Thymus (tissue), 11 donors: ENCODE measurements at regions not wholly inside any gene's neighbourhood (a gene's known extent, or its start where the extent isn't known, plus 50 kb on each side); places are given as distances from the start of the nearest gene placed in this dataset.
"Not testable (repeated sequence)": the region's sequence is repeated elsewhere in the genome, so short reads cannot be mapped to it uniquely, and the experiment has no call there.

Source experiments
- DNase-seq, 9 donors: peaks; one replicate each; pipeline ENCODE4 v3.0.0-alpha.2; 2013; ENCODE audit warnings: low spot score in 9 of 9, low read depth in 6 of 9, missing footprints in 1 of 9
- H3K27ac ChIP-seq, 2 donors: one replicate each; pipeline ENCODE4 v1.5.1; 2013; ENCODE audit warnings: control low read depth in 1 of 2, low read depth in 1 of 2, low read length in 1 of 2, mild to moderate bottlenecking in 1 of 2, moderate library complexity in 1 of 2
- H3K27me3 ChIP-seq, 2 donors: one replicate each; pipeline ENCODE4 v1.5.1; 2013; ENCODE audit warnings: low read length in 1 of 2; ENCODE audit not compliant: control insufficient read depth in 2 of 2, insufficient read depth in 1 of 2
- H3K36me3 ChIP-seq, 2 donors: one replicate each; pipeline ENCODE4 v1.5.1; 2013; ENCODE audit warnings: low read length in 1 of 2, mild to moderate bottlenecking in 1 of 2, moderate library complexity in 1 of 2; ENCODE audit not compliant: control insufficient read depth in 2 of 2, insufficient read depth in 2 of 2
- H3K4me1 ChIP-seq, 2 donors: one replicate each; pipeline ENCODE4 v1.5.1; 2013; ENCODE audit warnings: low read length in 2 of 2; ENCODE audit not compliant: control insufficient read depth in 2 of 2, insufficient read depth in 2 of 2
- H3K4me3 ChIP-seq, 2 donors: one replicate each; pipeline ENCODE4 v1.5.1; 2013; ENCODE audit warnings: low read length in 2 of 2, control low read depth in 1 of 2, mild to moderate bottlenecking in 1 of 2
- H3K9me3 ChIP-seq, 2 donors: one replicate each; pipeline ENCODE4 v1.5.1; 2013; ENCODE audit warnings: low read length in 1 of 2, mild to moderate bottlenecking in 1 of 2; ENCODE audit not compliant: control insufficient read depth in 2 of 2, insufficient read depth in 1 of 2
- WGBS: extraction: QIAGEN DNeasy Blood & Tissue Kit; methylation state at CpG from one replicate; pipeline ENCODE4 v1.1.7; 2013; 5-methylcytosine and 5-hydroxymethylcytosine counted together
- donor health status: healthy.

- H3K36me3 ChIP-seq, result no peaks in the 10 kb centered on the region
- 99% methylated on average over 5 of the region's 5 CpGs for WGBS
- H3K4me1 ChIP-seq, result no peaks in the 10 kb centered on the region
- no peaks in the 10 kb centered on the region for H3K27me3 ChIP-seq
- H3K27ac ChIP-seq, result no peak overlapping the region
- H3K4me3 ChIP-seq, result no peak overlapping the region
- H3K9me3 ChIP-seq, result no peaks in the 10 kb centered on the region
- no peak for DNase-seq
Observed at GRCh38 chr16:16994831-16995230, 475.9 kb downstream of the XYLT1 start.

GRCh38 chr16:16996827-16997226, 473.9 kb downstream of the XYLT1 start:
- Histone ChIP-seq H3K4me3 (no peak overlapping the region), H3K36me3 (no peaks in the 10 kb centered on the region), H3K27me3 (no peaks in the 10 kb centered on the region), H3K4me1 (no peaks in the 10 kb centered on the region), H3K27ac (no peak overlapping the region), H3K9me3 (no peaks in the 10 kb centered on the region)
- no peak for DNase-seq
- WGBS, result 95% methylated on average over 3 of the region's 3 CpGs

GRCh38 chr16:16997349-16997748, 473.4 kb downstream of the XYLT1 start:
- no peak for DNase-seq
- Histone ChIP-seq H3K4me3 (no peak overlapping the region), H3K9me3 (no peaks in the 10 kb centered on the region), H3K27me3 (no peaks in the 10 kb centered on the region), H3K27ac (no peak overlapping the region), H3K4me1 (no peaks in the 10 kb centered on the region), H3K36me3 (no peaks in the 10 kb centered on the region)
- WGBS, result 95% methylated on average over 6 of the region's 6 CpGs

GRCh38 chr16:17001471-17001870, 469.3 kb downstream of the XYLT1 start:
- Histone ChIP-seq H3K4me1 (no peaks in the 10 kb centered on the region), H3K9me3 (no peaks in the 10 kb centered on the region), H3K27ac (no peak overlapping the region), H3K4me3 (no peak overlapping the region), H3K36me3 (no peaks in the 10 kb centered on the region), H3K27me3 (no peaks in the 10 kb centered on the region)
- DNase-seq, result no peak
- 97% methylated on average over 3 of the region's 3 CpGs for whole genome bisulfite sequencing

GRCh38 chr16:17002565-17002964, 468.2 kb downstream of the XYLT1 start:
- H3K4me3 ChIP-seq, result no peak overlapping the region
- no peak overlapping the region for H3K27ac ChIP-seq
- no peaks in the 10 kb centered on the region for H3K36me3 ChIP-seq
- H3K4me1 ChIP-seq, result no peaks in the 10 kb centered on the region
- H3K9me3 ChIP-seq, result no peaks in the 10 kb centered on the region
- 74% methylated on average over 1 of the region's 1 CpG for WGBS
- H3K27me3 ChIP-seq, result no peaks in the 10 kb centered on the region
- DNase-seq, result no peak

GRCh38 chr16:17005963-17006362, 464.8 kb downstream of the XYLT1 start:
- H3K4me3 ChIP-seq, H3K36me3 ChIP-seq, H3K9me3 ChIP-seq, H3K27ac ChIP-seq, DNase-seq, H3K4me1 ChIP-seq, H3K27me3 ChIP-seq: not testable (repeated sequence)
- 92% methylated on average over 1 of the region's 1 CpG for WGBS

GRCh38 chr16:17011712-17012111, 459.0 kb downstream of the XYLT1 start:
- Histone ChIP-seq H3K27me3 (no peaks in the 10 kb centered on the region), H3K4me1 (peaks cover 8% of the 10 kb centered on the region in 2 donors), H3K4me3 (no peak overlapping the region), H3K36me3 (no peaks in the 10 kb centered on the region), H3K9me3 (no peaks in the 10 kb centered on the region), H3K27ac (no peak overlapping the region)
- no peak for DNase-seq

GRCh38 chr16:17013038-17013437, 457.7 kb downstream of the XYLT1 start:
- no peak overlapping the region for H3K4me3 ChIP-seq
- 85% methylated on average over 8 of the region's 8 CpGs for WGBS
- DNase-seq, result no peak

GRCh38 chr16:17014484-17015121, 456.2 kb downstream of the XYLT1 start:
- H3K4me3 ChIP-seq, result no peak overlapping the region
- H3K27me3 ChIP-seq, result no peaks in the 10 kb centered on the region
- H3K4me1 ChIP-seq, result peaks cover 8% of the 10 kb centered on the region in 2 donors
- 87% methylated on average over 6 of the region's 6 CpGs for WGBS
- DNase-seq, result no peak
- H3K27ac ChIP-seq, result no peak overlapping the region
- no peaks in the 10 kb centered on the region for H3K36me3 ChIP-seq
- H3K9me3 ChIP-seq, result no peaks in the 10 kb centered on the region

More at GRCh38 chr16:17013038-17013437, 457.7 kb downstream of the XYLT1 start:
- no peaks in the 10 kb centered on the region for H3K9me3 ChIP-seq
- no peak overlapping the region for H3K27ac ChIP-seq
- no peaks in the 10 kb centered on the region for H3K27me3 ChIP-seq
- H3K36me3 ChIP-seq, result no peaks in the 10 kb centered on the region
- H3K4me1 ChIP-seq, result peaks cover 8% of the 10 kb centered on the region in 2 donors

GRCh38 chr16:17015702-17016101, 455.1 kb downstream of the XYLT1 start:
- H3K36me3 ChIP-seq, result no peaks in the 10 kb centered on the region
- DNase-seq, result no peak
- no peaks in the 10 kb centered on the region for H3K9me3 ChIP-seq
- WGBS, result 97% methylated on average over 6 of the region's 6 CpGs
- H3K27ac ChIP-seq, result no peak overlapping the region
- H3K27me3 ChIP-seq, result no peaks in the 10 kb centered on the region
- no peak overlapping the region for H3K4me3 ChIP-seq
- H3K4me1 ChIP-seq, result peaks cover 8% of the 10 kb centered on the region in 2 donors
